ENCODE measurements at regions not wholly inside any gene's neighbourhood (a gene's known extent, or its start where the extent isn't known, plus 50 kb on each side); places are given as distances from the start of the nearest gene placed in this dataset.

GRCh38 chr5:124128867-124129266, 616.9 kb downstream of the CSNK1G3 start:
- no peak for TF ChIP-seq CTCF (conservative IDR thresholded peaks at IDR 0.05)
- no peak for TF ChIP-seq ZFX (IDR thresholded peaks at IDR 0.05)
